ENCODE measurements at regions not wholly inside any gene's neighbourhood (a gene's known extent, or its start where the extent isn't known, plus 50 kb on each side); places are given as distances from the start of the nearest gene placed in this dataset.

DNA sequence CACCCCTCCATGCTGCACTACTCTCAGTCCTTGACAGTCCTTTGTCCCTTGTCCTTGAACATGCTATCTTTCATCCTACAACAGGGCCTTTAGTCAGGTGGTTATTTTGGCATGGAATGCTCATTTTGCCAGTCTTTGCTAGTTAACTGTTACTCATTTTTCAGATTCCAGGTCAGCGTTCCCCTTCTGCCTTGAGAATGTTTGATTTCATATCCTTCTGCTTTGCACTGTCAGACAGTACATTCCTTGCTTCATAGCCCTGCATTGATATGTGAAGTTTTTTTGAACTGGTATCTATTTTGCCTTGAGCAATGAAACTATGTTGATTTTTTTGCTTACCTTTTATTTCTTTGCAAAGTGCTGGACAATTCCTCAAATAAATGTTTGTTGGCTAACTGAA is 638.2 kb upstream of the SEMA6A start:
- H3K36me3 ChIP-seq, result no peaks in the 10 kb centered on the region
- H3K27ac ChIP-seq, result no peak overlapping the region
- no peaks in the 10 kb centered on the region for H3K4me1 ChIP-seq
- H3K27me3 ChIP-seq, result no peaks in the 10 kb centered on the region
- 52 to 69% methylated on average over 1 of the region's 1 CpG for WGBS, 2 donors
- no peak for DNase-seq
- intact Hi-C loops (cut with DNase I), result no loop called here
- no peaks in the 10 kb centered on the region for H3K9me3 ChIP-seq
- no peak for TF ChIP-seq POLR2A (IDR thresholded peaks at IDR 0.05)
- TF ChIP-seq, protein P1, sequence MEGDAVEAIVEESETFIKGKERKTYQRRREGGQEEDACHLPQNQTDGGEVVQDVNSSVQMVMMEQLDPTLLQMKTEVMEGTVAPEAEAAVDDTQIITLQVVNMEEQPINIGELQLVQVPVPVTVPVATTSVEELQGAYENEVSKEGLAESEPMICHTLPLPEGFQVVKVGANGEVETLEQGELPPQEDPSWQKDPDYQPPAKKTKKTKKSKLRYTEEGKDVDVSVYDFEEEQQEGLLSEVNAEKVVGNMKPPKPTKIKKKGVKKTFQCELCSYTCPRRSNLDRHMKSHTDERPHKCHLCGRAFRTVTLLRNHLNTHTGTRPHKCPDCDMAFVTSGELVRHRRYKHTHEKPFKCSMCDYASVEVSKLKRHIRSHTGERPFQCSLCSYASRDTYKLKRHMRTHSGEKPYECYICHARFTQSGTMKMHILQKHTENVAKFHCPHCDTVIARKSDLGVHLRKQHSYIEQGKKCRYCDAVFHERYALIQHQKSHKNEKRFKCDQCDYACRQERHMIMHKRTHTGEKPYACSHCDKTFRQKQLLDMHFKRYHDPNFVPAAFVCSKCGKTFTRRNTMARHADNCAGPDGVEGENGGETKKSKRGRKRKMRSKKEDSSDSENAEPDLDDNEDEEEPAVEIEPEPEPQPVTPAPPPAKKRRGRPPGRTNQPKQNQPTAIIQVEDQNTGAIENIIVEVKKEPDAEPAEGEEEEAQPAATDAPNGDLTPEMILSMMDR (IDR thresholded peaks at IDR 0.05), result no peak
- no peak overlapping the region for H3K4me3 ChIP-seq

DNA sequence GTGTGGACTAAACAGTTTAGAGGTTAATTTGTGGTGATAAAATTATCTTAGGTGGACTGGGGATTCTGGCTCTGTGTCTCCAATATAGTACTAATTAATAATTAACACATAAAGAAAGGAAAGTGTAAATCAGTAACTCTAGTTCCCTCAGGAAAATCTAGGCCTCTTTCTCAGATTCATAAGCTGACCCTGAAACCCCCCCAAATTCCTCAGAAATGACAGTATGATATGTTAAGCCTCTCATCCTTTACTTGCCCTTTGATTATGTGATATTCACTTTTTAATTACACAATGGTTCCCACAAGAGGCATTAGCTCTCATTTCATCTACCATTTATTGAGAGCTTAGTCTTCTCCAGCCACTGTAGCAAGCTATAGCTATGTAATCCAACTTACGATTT is 636.2 kb upstream of the SEMA6A start:
- WGBS, 2 donors, result 87 to 100% methylated on average over 1 of the region's 1 CpG
- H3K27ac ChIP-seq, result no peak overlapping the region
- no peak for TF ChIP-seq POLR2A (IDR thresholded peaks at IDR 0.05)
- TF ChIP-seq, protein P1 (IDR thresholded peaks at IDR 0.05), result no peak

DNA sequence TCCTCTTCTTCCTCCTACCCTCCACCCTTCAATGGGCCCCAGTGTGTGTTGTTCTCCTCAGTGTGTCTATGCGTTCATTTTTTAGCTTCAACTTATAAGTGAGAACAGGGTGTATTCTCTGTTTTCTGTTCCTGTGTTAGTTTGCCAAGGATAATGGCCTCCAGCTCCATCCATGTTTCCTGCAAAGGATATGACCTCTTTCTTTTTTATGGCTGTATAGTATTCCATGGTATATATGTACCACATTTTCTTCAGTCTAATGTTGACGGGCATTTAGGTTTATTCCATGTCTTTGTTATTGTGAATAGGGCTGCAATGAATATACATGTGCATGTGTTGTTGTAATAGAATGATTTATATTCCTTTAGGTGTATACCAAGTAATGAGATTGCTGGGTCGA is 634.9 kb upstream of the SEMA6A start:
- Histone ChIP-seq H3K9me3 (no peaks in the 10 kb centered on the region), H3K27ac (no peak overlapping the region), H3K27me3 (no peaks in the 10 kb centered on the region), H3K36me3 (no peaks in the 10 kb centered on the region), H3K4me3 (no peak overlapping the region), H3K4me1 (no peaks in the 10 kb centered on the region)
- TF ChIP-seq POLR2A (IDR thresholded peaks at IDR 0.05), result no peak
- TF ChIP-seq, protein P1 (IDR thresholded peaks at IDR 0.05), result no peak
- intact Hi-C loops (cut with DNase I), result no loop called here
- WGBS, 2 donors, result 85 to 88% methylated on average over 3 of the region's 3 CpGs
- no peak for DNase-seq

More for the DNA sequence above, 636.2 kb upstream of the SEMA6A start:
- Histone ChIP-seq H3K27me3 (no peaks in the 10 kb centered on the region), H3K4me1 (no peaks in the 10 kb centered on the region), H3K4me3 (no peak overlapping the region), H3K9me3 (no peaks in the 10 kb centered on the region), H3K36me3 (no peaks in the 10 kb centered on the region)
- intact Hi-C loops (cut with DNase I), result no loop called here
- DNase-seq, result no peak

DNA sequence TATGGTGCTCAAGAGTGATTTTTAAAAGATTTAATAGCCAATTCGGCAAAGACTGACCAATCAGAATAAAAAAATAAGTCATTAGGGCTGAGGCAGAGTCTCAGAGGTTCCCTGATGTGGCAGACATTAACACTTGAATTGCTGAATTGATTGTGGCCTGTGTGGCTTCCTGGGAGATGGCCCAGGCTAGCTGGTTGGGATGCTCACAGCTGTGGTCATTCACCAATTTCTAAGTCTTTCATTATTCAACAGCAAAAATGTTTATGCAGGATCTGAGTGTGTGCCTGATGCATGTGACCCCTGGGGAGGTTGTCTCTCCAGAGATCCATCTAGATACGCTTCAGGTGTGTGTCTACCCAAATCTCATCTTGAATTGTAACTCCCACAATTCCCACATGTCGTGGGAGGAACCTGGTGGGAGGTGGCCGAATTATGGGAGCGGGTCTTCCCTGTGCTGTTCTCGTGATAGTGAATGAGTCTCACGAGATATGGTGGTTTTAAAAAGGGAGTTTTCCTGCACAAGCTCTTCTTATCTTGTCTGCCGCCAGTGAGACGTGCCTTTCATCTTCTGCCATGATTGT is 632.6 kb upstream of the SEMA6A start:
- no peak for TF ChIP-seq POLR2A (IDR thresholded peaks at IDR 0.05)
- TF ChIP-seq, protein P1 (IDR thresholded peaks at IDR 0.05), result no peak
- 82 to 89% methylated on average over 9 of the region's 9 CpGs for WGBS, 2 donors
- no peaks in the 10 kb centered on the region for H3K36me3 ChIP-seq
- H3K4me1 ChIP-seq, result no peaks in the 10 kb centered on the region
- intact Hi-C loops (cut with DNase I), result no loop called here
- H3K9me3 ChIP-seq, result no peaks in the 10 kb centered on the region
- no peak overlapping the region for H3K4me3 ChIP-seq
- H3K27ac ChIP-seq, result no peak overlapping the region
- no peaks in the 10 kb centered on the region for H3K27me3 ChIP-seq
- no peak for DNase-seq

DNA sequence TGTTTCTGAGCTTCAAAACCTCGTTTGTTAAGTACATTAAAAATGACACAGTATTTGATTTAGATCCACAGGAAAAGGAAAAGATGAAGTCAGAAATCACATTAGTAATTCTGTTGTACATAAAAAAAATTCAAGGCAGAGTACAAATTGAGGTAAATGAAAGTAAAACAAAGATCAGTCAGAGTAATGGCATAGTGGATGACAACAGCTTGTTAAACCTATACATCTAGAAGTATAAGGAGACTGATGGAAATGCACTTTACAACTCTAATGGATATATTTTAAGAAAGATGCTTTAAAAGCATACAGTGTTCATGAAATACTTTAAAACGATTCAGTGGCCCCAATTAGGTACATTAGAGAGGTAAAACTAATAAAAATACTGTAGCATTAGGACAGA is 631.3 kb upstream of the SEMA6A start:
- Histone ChIP-seq H3K9me3 (no peaks in the 10 kb centered on the region), H3K4me1 (no peaks in the 10 kb centered on the region), H3K27me3 (no peaks in the 10 kb centered on the region), H3K27ac (no peak overlapping the region), H3K36me3 (no peaks in the 10 kb centered on the region), H3K4me3 (no peak overlapping the region)
- WGBS, 2 donors, result 52 to 65% methylated on average over 2 of the region's 2 CpGs
- no peak for DNase-seq
- intact Hi-C loops (cut with DNase I), result no loop called here
- TF ChIP-seq, protein P1 (IDR thresholded peaks at IDR 0.05), result no peak
- no peak for TF ChIP-seq POLR2A (IDR thresholded peaks at IDR 0.05)
